Keratinocyte (primary cell): ENCODE measurements at regions not wholly inside any gene's neighbourhood (a gene's known extent, or its start where the extent isn't known, plus 50 kb on each side); places are given as distances from the start of the nearest gene placed in this dataset.

Experiments
- DNase-seq: peaks from one replicate; pipeline ENCODE4 v3.0.0-alpha.2; 2011; ENCODE audit warnings: low read depth, missing footprints, low spot score
- FAIRE-seq: peaks from 2 replicates; lab custom pipeline; 2011; peaks lifted over from hg19 to GRCh38; lab: Jason Lieb, UNC
- H2AFZ ChIP-seq: 2 replicates; pipeline ENCODE4 v1.6.0; 2012; ENCODE audit warnings: low read length, control low read depth, inconsistent platforms; ENCODE audit not compliant: control insufficient read depth
- H3K27ac ChIP-seq: 2 replicates; pipeline ENCODE4 v1.5.1; 2011; ENCODE audit warnings: low read length; ENCODE audit not compliant: control insufficient read depth, insufficient read depth
- H3K27me3 ChIP-seq: 3 replicates; pipeline ENCODE4 v1.6.0; 2011; ENCODE audit warnings: low read length; ENCODE audit not compliant: control insufficient read depth, insufficient read depth; ENCODE audit errors: extremely low read depth
- H3K36me3 ChIP-seq, 2 experiments: 2 replicates in 1 of 2; 3 replicates in 1 of 2; pipeline ENCODE4 v1.5.1; 2011; ENCODE audit warnings: low read length in 2 of 2, mild to moderate bottlenecking in 1 of 2; ENCODE audit not compliant: control insufficient read depth in 2 of 2, insufficient read depth in 2 of 2; ENCODE audit errors: extremely low read depth in 1 of 2
- H3K4me1 ChIP-seq: 3 replicates; pipeline ENCODE4 v1.5.1; 2011; ENCODE audit warnings: low read length; ENCODE audit not compliant: control insufficient read depth, insufficient read depth; ENCODE audit errors: extremely low read depth
- H3K4me2 ChIP-seq: 3 replicates; pipeline ENCODE4 v1.6.0; 2011; ENCODE audit warnings: low read depth, low read length; ENCODE audit not compliant: control insufficient read depth, insufficient read depth; ENCODE audit errors: extremely low read depth
- H3K4me3 ChIP-seq, 3 experiments: fragments of 200-600 bp in 1 of 3; sonication (generic) in 1 of 3; 2 replicates in 2 of 3; 3 replicates in 1 of 3; pipeline ENCODE4 v1.5.1; 2011 to 2016; ENCODE audit warnings: low read length in 3 of 3, mild to moderate bottlenecking in 3 of 3, control low read depth in 2 of 3, inconsistent platforms in 1 of 3, low read depth in 1 of 3, mixed read lengths in 1 of 3, mixed run types in 1 of 3, moderate library complexity in 1 of 3; ENCODE audit not compliant: control insufficient read depth in 2 of 3, insufficient read depth in 2 of 3; ENCODE audit errors: extremely low read depth in 1 of 3
- H3K79me2 ChIP-seq: 2 replicates; pipeline ENCODE4 v1.6.0; 2012; ENCODE audit warnings: low read length; ENCODE audit not compliant: control insufficient read depth, insufficient read depth
- H3K9ac ChIP-seq: 3 replicates; pipeline ENCODE4 v1.6.0; 2011; ENCODE audit warnings: low read length; ENCODE audit not compliant: control insufficient read depth, insufficient read depth; ENCODE audit errors: extremely low read depth
- H3K9me1 ChIP-seq: 3 replicates; pipeline ENCODE4 v1.6.0; 2011; ENCODE audit warnings: low read length; ENCODE audit not compliant: control insufficient read depth, insufficient read depth; ENCODE audit errors: extremely low read depth
- H3K9me3 ChIP-seq: 2 replicates; pipeline ENCODE4 v1.5.1; 2012; ENCODE audit warnings: low read depth, low read length; ENCODE audit not compliant: control insufficient read depth
- H4K20me1 ChIP-seq: 3 replicates; pipeline ENCODE4 v1.6.0; 2011; ENCODE audit warnings: low read length; ENCODE audit not compliant: control insufficient read depth, insufficient read depth; ENCODE audit errors: extremely low read depth
- EZH2 ChIP-seq: IDR thresholded peaks from one replicate; pipeline ENCODE4 v1.6.1; 2012; ENCODE audit warnings: inconsistent platforms, mild to moderate bottlenecking, low read length, moderate library complexity
- dilution Hi-C: fragments of 300-500 bp; cut with MboI; formaldehyde crosslinking; loops from one replicate; pipeline ENCODE4 v1.7.0; 2020; ENCODE audit warnings: low sequenced_read_pairs; ENCODE audit not compliant: extremely low pct_ligation_motif_present
- TF ChIP-seq, protein P1 (sequence below), 3 experiments: IDR thresholded peaks in 1 of 3; conservative IDR thresholded peaks in 1 of 3; optimal IDR thresholded peaks in 1 of 3; 2 replicates in 2 of 3; 3 replicates in 1 of 3; pipeline versions ENCODE3 to v1.5.1; 2011; ENCODE audit warnings: low read length in 3 of 3, mild to moderate bottlenecking in 3 of 3, moderate library complexity in 2 of 3, control low read depth in 1 of 3, inconsistent platforms in 1 of 3; ENCODE audit not compliant: insufficient read depth in 2 of 3; ENCODE audit errors: extremely low read depth in 1 of 3

DNA sequence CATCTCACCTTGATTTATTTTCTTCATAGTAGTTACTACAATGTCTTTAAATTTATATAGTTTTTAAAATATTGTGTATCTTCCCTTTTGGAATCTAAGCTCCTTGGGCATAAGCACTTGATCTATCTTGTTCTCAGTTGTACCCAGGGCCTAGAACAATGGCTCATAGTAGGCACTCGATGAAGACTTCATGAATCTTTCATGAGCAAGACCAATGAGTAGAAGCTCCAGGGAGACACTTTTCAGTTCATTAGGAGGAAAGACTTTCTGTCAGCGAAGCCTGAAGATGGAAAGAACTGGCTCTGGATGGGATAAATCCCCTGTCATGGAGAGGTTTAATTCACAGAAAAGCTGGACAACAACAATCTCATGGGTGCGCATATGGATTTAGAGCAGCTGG is 140.2 kb upstream of the CRY1 start:
- FAIRE-seq (no peak), DNase-seq (no peak)
- Histone ChIP-seq H3K4me2 (no peak overlapping the region), H3K9ac (no peak overlapping the region), H3K27me3 (no peaks in the 10 kb centered on the region), H3K27ac (no peak overlapping the region), H3K4me1 (peaks cover 31% of the 10 kb centered on the region), H3K4me3 (no peak overlapping the region), H2AFZ (no peak overlapping the region), H4K20me1 (no peaks in the 10 kb centered on the region), H3K36me3 (no peaks in the 10 kb centered on the region), H3K9me3 (no peaks in the 10 kb centered on the region), H3K9me1 (no peaks in the 10 kb centered on the region), H3K79me2 (no peaks in the 10 kb centered on the region)
- dilution Hi-C loops, result no loop called here
- TF ChIP-seq EZH2, result no peak
- TF ChIP-seq, protein P1, sequence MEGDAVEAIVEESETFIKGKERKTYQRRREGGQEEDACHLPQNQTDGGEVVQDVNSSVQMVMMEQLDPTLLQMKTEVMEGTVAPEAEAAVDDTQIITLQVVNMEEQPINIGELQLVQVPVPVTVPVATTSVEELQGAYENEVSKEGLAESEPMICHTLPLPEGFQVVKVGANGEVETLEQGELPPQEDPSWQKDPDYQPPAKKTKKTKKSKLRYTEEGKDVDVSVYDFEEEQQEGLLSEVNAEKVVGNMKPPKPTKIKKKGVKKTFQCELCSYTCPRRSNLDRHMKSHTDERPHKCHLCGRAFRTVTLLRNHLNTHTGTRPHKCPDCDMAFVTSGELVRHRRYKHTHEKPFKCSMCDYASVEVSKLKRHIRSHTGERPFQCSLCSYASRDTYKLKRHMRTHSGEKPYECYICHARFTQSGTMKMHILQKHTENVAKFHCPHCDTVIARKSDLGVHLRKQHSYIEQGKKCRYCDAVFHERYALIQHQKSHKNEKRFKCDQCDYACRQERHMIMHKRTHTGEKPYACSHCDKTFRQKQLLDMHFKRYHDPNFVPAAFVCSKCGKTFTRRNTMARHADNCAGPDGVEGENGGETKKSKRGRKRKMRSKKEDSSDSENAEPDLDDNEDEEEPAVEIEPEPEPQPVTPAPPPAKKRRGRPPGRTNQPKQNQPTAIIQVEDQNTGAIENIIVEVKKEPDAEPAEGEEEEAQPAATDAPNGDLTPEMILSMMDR (optimal IDR thresholded peaks at IDR 0.05 in 1 of 3, IDR thresholded peaks at IDR 0.05 in 1 of 3, conservative IDR thresholded peaks at IDR 0.05 in 1 of 3; ENCODE audit: extremely low read depth in 1 of 3, insufficient read depth in 2 of 3, low read length in 3 of 3), result no peak

DNA sequence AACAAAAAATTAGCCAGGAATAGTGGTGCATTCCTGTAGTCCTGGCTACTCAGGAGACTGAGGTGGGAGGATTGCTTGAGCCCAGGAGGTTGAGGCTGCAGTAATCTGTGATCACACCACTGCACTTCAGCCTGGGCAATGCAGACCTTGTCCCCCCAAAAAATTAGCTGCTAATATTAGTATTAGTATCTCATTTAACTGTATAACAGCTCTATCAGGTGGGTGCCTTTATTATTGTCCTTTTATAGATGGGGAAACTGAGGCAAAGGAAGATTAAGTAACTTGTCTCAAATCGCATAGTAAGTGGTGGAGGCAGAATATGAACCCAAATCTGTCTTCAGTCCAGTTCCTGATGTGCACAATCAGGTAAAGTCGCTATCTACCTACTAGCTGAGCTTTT is 142.3 kb upstream of the CRY1 start:
- Histone ChIP-seq H3K4me2 (no peak overlapping the region), H2AFZ (no peak overlapping the region), H4K20me1 (no peaks in the 10 kb centered on the region), H3K9me3 (no peaks in the 10 kb centered on the region), H3K9me1 (no peaks in the 10 kb centered on the region), H3K79me2 (no peaks in the 10 kb centered on the region), H3K27me3 (no peaks in the 10 kb centered on the region), H3K9ac (no peak overlapping the region), H3K4me1 (peaks cover 31% of the 10 kb centered on the region), H3K36me3 (no peaks in the 10 kb centered on the region), H3K27ac (no peak overlapping the region), H3K4me3 (no peak overlapping the region)
- dilution Hi-C loops, result no loop called here
- TF ChIP-seq EZH2, result no peak
- no peak for FAIRE-seq
- DNase-seq, result no peak

DNA sequence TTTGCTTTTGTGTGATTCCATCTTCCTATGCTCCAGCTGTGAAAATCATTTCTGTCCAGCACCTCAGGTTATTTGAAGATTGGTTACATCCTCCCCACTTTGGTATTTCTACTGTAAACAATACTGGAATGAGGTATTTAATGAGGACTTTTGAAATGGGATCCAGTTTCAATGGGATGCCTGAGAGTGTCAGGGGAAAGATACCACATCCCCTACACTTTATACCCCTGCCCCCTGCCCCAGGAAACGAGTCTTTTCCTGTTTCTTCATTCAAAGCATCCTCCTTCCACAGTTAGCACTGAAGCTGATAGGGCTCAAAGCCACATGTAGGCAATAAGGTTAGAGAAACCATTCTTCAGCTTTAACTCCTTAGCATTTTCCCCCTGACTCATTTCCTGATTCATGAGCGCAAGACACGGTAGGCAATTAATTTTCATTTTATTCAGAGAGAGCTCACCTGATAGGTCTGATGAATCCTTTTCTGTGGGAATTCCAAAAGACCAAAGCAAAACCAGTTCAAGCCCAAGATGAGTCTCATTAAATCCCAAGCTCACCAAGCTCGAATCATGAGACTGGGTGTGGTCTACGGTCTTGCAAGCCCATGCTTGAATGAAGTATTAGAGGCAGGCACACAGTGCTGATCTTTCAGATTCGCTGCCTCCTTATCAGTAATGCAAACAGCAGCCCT is 143.6 kb upstream of the CRY1 start:
- Histone ChIP-seq H3K9me3 (no peaks in the 10 kb centered on the region), H3K9me1 (no peaks in the 10 kb centered on the region), H3K9ac (peak overlapping the region; percentile 55), H3K27me3 (no peaks in the 10 kb centered on the region), H3K27ac (peak overlapping the region; percentile 81), H3K4me2 (peak overlapping the region; percentile 80), H2AFZ (peak overlapping the region; percentile 77), H3K36me3 (no peaks in the 10 kb centered on the region), H3K79me2 (no peaks in the 10 kb centered on the region), H4K20me1 (no peaks in the 10 kb centered on the region), H3K4me1 (peaks cover 23% of the 10 kb centered on the region), H3K4me3 (peak overlapping the region in 2 of 3 experiments; percentile 14 to 30)
- no peak for TF ChIP-seq EZH2
- TF ChIP-seq, protein P1 (optimal IDR thresholded peaks at IDR 0.05 in 1 of 3, IDR thresholded peaks at IDR 0.05 in 1 of 3, conservative IDR thresholded peaks at IDR 0.05 in 1 of 3; ENCODE audit: extremely low read depth in 1 of 3, insufficient read depth in 2 of 3, low read length in 3 of 3), result no peak
- FAIRE-seq (peak; percentile 100), DNase-seq (peak; percentile 86)
- dilution Hi-C loops, result no loop called here
